Ascending aorta (tissue), 2 donors: ENCODE measurements at regions not wholly inside any gene's neighbourhood (a gene's known extent, or its start where the extent isn't known, plus 50 kb on each side); places are given as distances from the start of the nearest gene placed in this dataset.

ENCODE experiments used
- DNase-seq, 2 donors: peaks; one replicate each; pipeline ENCODE4 v3.0.0-alpha.2; 2019; ENCODE audit warnings: low spot score in 2 of 2
- H3K27ac ChIP-seq, 2 donors: fragments of 200-600 bp; sonication (generic); one replicate each; pipeline ENCODE4 v1.5.1; 2016 to 2017; ENCODE audit warnings: mild to moderate bottlenecking in 1 of 2
- H3K27me3 ChIP-seq: fragments of 200-600 bp; sonication (generic); one replicate; pipeline ENCODE4 v1.5.1; 2017
- H3K36me3 ChIP-seq, 2 donors: fragments of 200-600 bp; sonication (generic); one replicate each; pipeline ENCODE4 v1.5.1; 2016
- H3K4me1 ChIP-seq, 2 donors: fragments of 200-600 bp; sonication (generic); one replicate each; pipeline ENCODE4 v1.5.1; 2016 to 2017; ENCODE audit warnings: mild to moderate bottlenecking in 1 of 2
- H3K4me3 ChIP-seq, 2 donors: fragments of 200-600 bp; sonication (generic); one replicate each; pipeline ENCODE4 v1.5.1; 2016 to 2017; ENCODE audit warnings: mild to moderate bottlenecking in 1 of 2
- H3K9me3 ChIP-seq, 2 donors: fragments of 200-600 bp; sonication (generic); one replicate each; pipeline ENCODE4 v1.5.1; 2016
- CTCF ChIP-seq, 3 experiments: fragments of 200-600 bp in 2 of 3; fragments of 450-650 bp in 1 of 3; sonication (generic) in 2 of 3; IDR thresholded peaks; one replicate each; pipeline ENCODE4 v1.5.1; 2016 to 2019; ENCODE audit warnings: antibody characterized with exemption in 3 of 3, mild to moderate bottlenecking in 1 of 3, moderate library complexity in 1 of 3
- intact Hi-C: fragments of 100-400 bp; cut with DNase I; formaldehyde crosslinking; loops from one replicate; pipeline ENCODE4 v1.15.1; 2023

GRCh38 chr6:166687879-166688205, 60.8 kb upstream of the RPS6KA2 start:
- Histone ChIP-seq H3K27me3 (no peaks in the 10 kb centered on the region), H3K4me1 (peaks cover 0 to 3% of the 10 kb centered on the region in 2 donors), H3K36me3 (no peaks in the 10 kb centered on the region), H3K4me3 (no peak overlapping the region), H3K9me3 (no peaks in the 10 kb centered on the region), H3K27ac (no peak overlapping the region)
- no peak for DNase-seq
- TF ChIP-seq CTCF (IDR thresholded peaks at IDR 0.05): no peak
- intact Hi-C loops: no loop called here

DNA sequence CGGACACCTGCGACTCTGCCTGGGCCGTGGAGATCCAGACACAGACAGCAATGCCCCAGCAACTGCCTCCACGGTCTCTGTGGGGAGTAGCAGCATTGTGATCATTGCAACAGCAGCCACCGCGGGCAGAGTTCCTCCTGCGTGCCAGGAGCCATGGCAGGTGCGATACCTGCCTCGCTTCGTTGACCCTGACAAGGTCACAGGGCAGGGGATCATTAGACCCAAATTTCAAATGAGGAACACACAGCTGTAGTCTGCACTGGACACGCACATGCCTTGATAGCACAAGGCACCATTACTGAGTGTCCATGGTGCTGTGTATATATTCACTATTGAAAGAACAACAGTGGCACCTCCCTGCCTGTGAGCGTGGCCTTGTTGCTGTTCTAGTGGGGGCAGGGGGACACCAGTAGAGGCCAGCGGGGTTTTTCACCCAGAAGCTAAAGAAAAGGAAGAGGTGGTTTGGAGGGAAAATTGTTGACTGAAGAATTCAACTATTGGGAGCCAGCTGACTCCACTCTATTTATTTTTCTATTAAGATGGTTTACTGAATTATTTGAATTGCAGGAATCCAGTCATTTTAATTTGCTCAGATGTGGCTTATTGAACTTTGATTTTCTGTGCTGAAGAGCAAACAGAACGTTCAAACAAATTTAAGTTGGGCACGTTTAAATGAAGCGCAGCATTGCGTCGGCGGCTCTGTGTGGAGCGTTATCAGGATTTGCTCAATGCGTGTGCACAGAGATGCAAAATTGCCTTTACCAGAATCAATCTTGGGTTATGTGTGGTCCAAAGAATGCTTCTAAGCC, 60.2 kb upstream of the RPS6KA2 start:
- Histone ChIP-seq H3K4me3 (no peak overlapping the region), H3K27me3 (no peaks in the 10 kb centered on the region), H3K36me3 (no peaks in the 10 kb centered on the region), H3K27ac (no peak overlapping the region), H3K4me1 (peaks cover 0 to 3% of the 10 kb centered on the region in 2 donors), H3K9me3 (no peaks in the 10 kb centered on the region)
- intact Hi-C loops: no loop called here
- no peak for TF ChIP-seq CTCF (IDR thresholded peaks at IDR 0.05)
- no peak for DNase-seq

GRCh38 chr6:166686317-166686716, 59.3 kb upstream of the RPS6KA2 start:
- H3K36me3 ChIP-seq: no peaks in the 10 kb centered on the region
- H3K4me3 ChIP-seq: no peak overlapping the region
- H3K9me3 ChIP-seq: no peaks in the 10 kb centered on the region
- H3K27me3 ChIP-seq: no peaks in the 10 kb centered on the region
- H3K4me1 ChIP-seq: peaks cover 0 to under 1% of the 10 kb centered on the region in 2 donors
- intact Hi-C loops: no loop called here
- TF ChIP-seq CTCF (IDR thresholded peaks at IDR 0.05): no peak
- no peak for DNase-seq
- H3K27ac ChIP-seq: no peak overlapping the region

GRCh38 chr6:166684866-166685265, 57.8 kb upstream of the RPS6KA2 start:
- Histone ChIP-seq H3K27me3 (no peaks in the 10 kb centered on the region), H3K4me3 (no peak overlapping the region), H3K27ac (no peak overlapping the region), H3K9me3 (no peaks in the 10 kb centered on the region), H3K4me1 (no peaks in the 10 kb centered on the region), H3K36me3 (no peaks in the 10 kb centered on the region)
- TF ChIP-seq CTCF (IDR thresholded peaks at IDR 0.05): no peak
- intact Hi-C loops: no loop called here
- no peak for DNase-seq

- H3K36me3 ChIP-seq: no peaks in the 10 kb centered on the region
- H3K4me1 ChIP-seq: no peaks in the 10 kb centered on the region
- TF ChIP-seq CTCF (IDR thresholded peaks at IDR 0.05): no peak
- H3K9me3 ChIP-seq: no peaks in the 10 kb centered on the region
- H3K27me3 ChIP-seq: no peaks in the 10 kb centered on the region
- no peak for DNase-seq
- no peak overlapping the region for H3K27ac ChIP-seq
- intact Hi-C loops: no loop called here
- no peak overlapping the region for H3K4me3 ChIP-seq
These were observed 57.1 kb upstream of the RPS6KA2 start for GRCh38 chr6:166684170-166684569.

GRCh38 chr6:166683477-166683876, 56.4 kb upstream of the RPS6KA2 start:
- Histone ChIP-seq H3K4me3 (no peak overlapping the region), H3K27ac (no peak overlapping the region), H3K4me1 (no peaks in the 10 kb centered on the region), H3K36me3 (no peaks in the 10 kb centered on the region), H3K27me3 (no peaks in the 10 kb centered on the region), H3K9me3 (no peaks in the 10 kb centered on the region)
- DNase-seq: no peak
- no peak for TF ChIP-seq CTCF (IDR thresholded peaks at IDR 0.05)
- intact Hi-C loops: no loop called here
